Lower lobe of right lung (tissue), 2 donors: ENCODE measurements at regions not wholly inside any gene's neighbourhood (a gene's known extent, or its start where the extent isn't known, plus 50 kb on each side); places are given as distances from the start of the nearest gene placed in this dataset.

Experiments used
- ATAC-seq, 2 donors: fragments of 200-7000 bp; cut with Tn5 transposase; one replicate each; pipeline ENCODE4 v1.9.1; 2020 to 2022; ENCODE audit warnings: mild to moderate bottlenecking in 2 of 2, moderate library complexity in 2 of 2
- DNase-seq: peaks from one replicate; pipeline ENCODE4 v3.0.0-alpha.2; 2020
- H3K27ac ChIP-seq: fragments of 200-600 bp; one replicate; pipeline ENCODE4 v1.8.0; 2022
- H3K27me3 ChIP-seq: fragments of 200-600 bp; one replicate; pipeline ENCODE4 v1.8.0; 2022; ENCODE audit warnings: low read depth
- H3K36me3 ChIP-seq: fragments of 200-600 bp; one replicate; pipeline ENCODE4 v1.8.0; 2022; ENCODE audit warnings: mild to moderate bottlenecking
- H3K4me1 ChIP-seq: fragments of 200-600 bp; one replicate; pipeline ENCODE4 v1.8.0; 2022
- H3K4me3 ChIP-seq: fragments of 200-600 bp; one replicate; pipeline ENCODE4 v1.8.0; 2022; ENCODE audit warnings: mild to moderate bottlenecking
- H3K9me3 ChIP-seq: fragments of 200-600 bp; one replicate; pipeline ENCODE4 v1.8.0; 2022
- CTCF ChIP-seq: fragments of 200-600 bp; IDR thresholded peaks from one replicate; pipeline ENCODE4 v1.8.0; 2022; ENCODE audit warnings: antibody characterized with exemption, mild to moderate bottlenecking
- intact Hi-C: fragments of 100-400 bp; cut with DNase I; formaldehyde crosslinking; loops from one replicate; pipeline ENCODE4 v1.11.0; 2022
- donor health status: DM: no; HTN: yes; CAD: no; lungs with severe emphysema.

GRCh38 chr10:117673230-117674010 lies 130.9 kb downstream of the EMX2 start:
- intact Hi-C loops, result no loop called here
- ATAC-seq (no peak), DNase-seq (no peak)
- H3K36me3 ChIP-seq, result no peaks in the 10 kb centered on the region
- no peak for TF ChIP-seq CTCF
- H3K4me3 ChIP-seq, result no peak overlapping the region
- H3K27ac ChIP-seq, result no peak overlapping the region
- no peaks in the 10 kb centered on the region for H3K4me1 ChIP-seq
- no peaks in the 10 kb centered on the region for H3K9me3 ChIP-seq
- no peaks in the 10 kb centered on the region for H3K27me3 ChIP-seq

DNA sequence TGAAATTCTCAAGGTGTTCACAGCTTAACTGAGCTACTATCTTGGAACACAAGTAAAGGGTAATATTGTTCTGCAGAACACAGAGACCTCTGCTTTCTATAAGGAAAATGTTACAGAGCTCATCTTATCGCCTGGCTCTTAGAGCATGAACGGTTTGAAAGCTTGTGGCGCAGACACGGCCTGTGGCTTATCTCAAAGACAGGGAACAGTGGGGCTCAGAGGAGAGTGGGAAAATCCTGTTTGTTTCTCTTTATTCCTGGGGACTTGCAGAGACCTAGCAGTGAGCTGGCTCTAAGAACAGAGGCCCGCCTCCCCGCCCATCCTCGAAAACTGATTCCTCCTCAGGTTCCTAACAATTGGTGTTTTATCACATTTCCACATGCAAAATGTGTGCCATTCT lies 131.7 kb downstream of the EMX2 start:
- ATAC-seq, result no peak
- no peak for DNase-seq
- intact Hi-C loops, result no loop called here
- H3K9me3 ChIP-seq, result no peaks in the 10 kb centered on the region
- no peak for TF ChIP-seq CTCF
- no peaks in the 10 kb centered on the region for H3K4me1 ChIP-seq
- no peaks in the 10 kb centered on the region for H3K36me3 ChIP-seq
- H3K27ac ChIP-seq, result no peak overlapping the region
- H3K27me3 ChIP-seq, result peaks cover 6% of the 10 kb centered on the region
- H3K4me3 ChIP-seq, result no peak overlapping the region

GRCh38 chr10:117674646-117675045 lies 132.1 kb downstream of the EMX2 start:
- Histone ChIP-seq H3K36me3 (no peaks in the 10 kb centered on the region), H3K4me1 (no peaks in the 10 kb centered on the region), H3K4me3 (no peak overlapping the region), H3K27me3 (peaks cover 7% of the 10 kb centered on the region), H3K27ac (no peak overlapping the region), H3K9me3 (no peaks in the 10 kb centered on the region)
- no peak for TF ChIP-seq CTCF
- DNase-seq (no peak), ATAC-seq (no peak)
- intact Hi-C loops, result no loop called here

DNA sequence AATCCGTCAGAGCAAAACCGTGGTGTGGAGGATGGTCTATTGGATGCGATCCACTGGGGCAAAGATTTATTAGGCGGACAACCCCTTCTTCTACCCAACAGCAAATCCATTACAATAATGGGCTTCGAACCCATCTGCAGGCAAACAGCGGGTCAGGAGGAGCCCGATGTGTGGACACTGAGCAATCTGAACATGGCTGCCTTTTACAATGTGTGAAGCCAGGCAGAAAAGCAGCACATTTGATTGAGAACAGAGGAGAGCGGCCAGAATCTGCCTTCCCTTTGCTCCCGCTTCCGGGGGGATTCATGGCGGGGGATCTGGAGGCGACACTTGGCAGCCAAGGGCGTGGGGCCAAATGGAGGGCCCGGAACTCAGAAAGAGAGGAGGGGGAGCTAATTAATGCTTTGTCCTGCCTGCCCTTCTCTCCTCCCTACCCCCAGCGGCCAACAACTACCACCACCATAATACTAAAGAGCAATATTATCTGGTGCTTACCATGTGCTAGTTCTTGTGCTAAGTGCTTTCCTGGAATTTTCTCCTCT lies 133.0 kb downstream of the EMX2 start:
- no peak overlapping the region for H3K4me3 ChIP-seq
- H3K9me3 ChIP-seq, result no peaks in the 10 kb centered on the region
- TF ChIP-seq CTCF, result no peak
- H3K36me3 ChIP-seq, result no peaks in the 10 kb centered on the region
- intact Hi-C loops, result no loop called here
- no peak for ATAC-seq
- H3K27me3 ChIP-seq, result peaks cover 7% of the 10 kb centered on the region
- H3K27ac ChIP-seq, result no peak overlapping the region
- no peaks in the 10 kb centered on the region for H3K4me1 ChIP-seq
- DNase-seq, result no peak

DNA sequence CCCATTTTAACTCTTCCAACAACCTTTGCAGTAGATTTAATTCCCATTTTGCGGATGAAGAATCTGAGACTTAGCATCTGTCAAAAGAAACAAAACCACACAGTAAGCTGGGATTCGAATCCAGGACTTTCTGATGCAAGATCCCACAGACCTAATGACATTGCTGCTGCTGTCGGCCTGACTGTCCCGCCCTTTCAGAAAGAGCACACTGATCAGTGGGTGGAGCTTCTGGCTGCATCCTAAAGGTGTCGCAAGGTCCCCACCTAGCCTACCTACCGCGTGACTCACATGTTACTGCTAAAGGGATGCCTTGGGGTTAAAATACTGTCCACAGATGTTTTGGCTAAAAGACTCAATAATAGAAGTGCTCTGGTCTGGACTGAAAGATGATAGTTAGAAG lies 134.7 kb downstream of the EMX2 start:
- Histone ChIP-seq H3K36me3 (no peaks in the 10 kb centered on the region), H3K9me3 (no peaks in the 10 kb centered on the region), H3K27me3 (peaks cover 7% of the 10 kb centered on the region), H3K4me1 (no peaks in the 10 kb centered on the region), H3K4me3 (no peak overlapping the region), H3K27ac (no peak overlapping the region)
- DNase-seq (no peak), ATAC-seq (no peak)
- TF ChIP-seq CTCF, result no peak
- intact Hi-C loops, result no loop called here
